ENCODE measurements at regions not wholly inside any gene's neighbourhood (a gene's known extent, or its start where the extent isn't known, plus 50 kb on each side); places are given as distances from the start of the nearest gene placed in this dataset.

- TF ChIP-seq, protein P1, sequence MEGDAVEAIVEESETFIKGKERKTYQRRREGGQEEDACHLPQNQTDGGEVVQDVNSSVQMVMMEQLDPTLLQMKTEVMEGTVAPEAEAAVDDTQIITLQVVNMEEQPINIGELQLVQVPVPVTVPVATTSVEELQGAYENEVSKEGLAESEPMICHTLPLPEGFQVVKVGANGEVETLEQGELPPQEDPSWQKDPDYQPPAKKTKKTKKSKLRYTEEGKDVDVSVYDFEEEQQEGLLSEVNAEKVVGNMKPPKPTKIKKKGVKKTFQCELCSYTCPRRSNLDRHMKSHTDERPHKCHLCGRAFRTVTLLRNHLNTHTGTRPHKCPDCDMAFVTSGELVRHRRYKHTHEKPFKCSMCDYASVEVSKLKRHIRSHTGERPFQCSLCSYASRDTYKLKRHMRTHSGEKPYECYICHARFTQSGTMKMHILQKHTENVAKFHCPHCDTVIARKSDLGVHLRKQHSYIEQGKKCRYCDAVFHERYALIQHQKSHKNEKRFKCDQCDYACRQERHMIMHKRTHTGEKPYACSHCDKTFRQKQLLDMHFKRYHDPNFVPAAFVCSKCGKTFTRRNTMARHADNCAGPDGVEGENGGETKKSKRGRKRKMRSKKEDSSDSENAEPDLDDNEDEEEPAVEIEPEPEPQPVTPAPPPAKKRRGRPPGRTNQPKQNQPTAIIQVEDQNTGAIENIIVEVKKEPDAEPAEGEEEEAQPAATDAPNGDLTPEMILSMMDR (IDR thresholded peaks at IDR 0.05): no peak
- no peak for TF ChIP-seq POLR2A (IDR thresholded peaks at IDR 0.05)
Measured at GRCh38 chr21:32828908-32829307, 57.4 kb upstream of the PAXBP1 start.

All from right lobe of liver (tissue), 4 donors.